SK-N-SH (cell line): ENCODE measurements at regions not wholly inside any gene's neighbourhood (a gene's known extent, or its start where the extent isn't known, plus 50 kb on each side); places are given as distances from the start of the nearest gene placed in this dataset.

Source experiments
- CHD2 ChIP-seq: fragments of 150-350 bp; IDR thresholded peaks from 2 replicates; pipeline ENCODE4 v1.6.1; 2018; ENCODE audit warnings: low read length; ENCODE audit not compliant: partially characterized antibody
- CTCF ChIP-seq: fragments of 200-600 bp; sonication (generic); IDR thresholded peaks from 2 replicates; pipeline ENCODE4 v1.6.1; 2017; ENCODE audit warnings: antibody characterized with exemption, mild to moderate bottlenecking, moderate library complexity
- EZH2phosphoT487 ChIP-seq: fragments of 200-600 bp; sonication (generic); IDR thresholded peaks from 2 replicates; pipeline ENCODE4 v1.6.1; 2017; ENCODE audit warnings: low read depth, mixed run types, mild to moderate bottlenecking, antibody characterized with exemption, moderate library complexity, borderline replicate concordance
- FOXJ3 ChIP-seq: sonication (generic); formaldehyde crosslinking; IDR thresholded peaks from 2 replicates; pipeline ENCODE4 v1.5.1; 2020; ENCODE audit warnings: mild to moderate bottlenecking, missing genetic modification reagents
- GABPA ChIP-seq: IDR thresholded peaks from 2 replicates; pipeline ENCODE4 v1.4.0; 2012; ENCODE audit warnings: low read depth, mild to moderate bottlenecking
- JUND ChIP-seq: IDR thresholded peaks from 2 replicates; pipeline ENCODE4 v1.4.0; 2012
- PBX3 ChIP-seq: IDR thresholded peaks from 2 replicates; pipeline ENCODE4; 2012
- RAD21 ChIP-seq: IDR thresholded peaks from 2 replicates; pipeline ENCODE4 v1.6.1; 2012; ENCODE audit warnings: mild to moderate bottlenecking, low read length
- REST ChIP-seq: IDR thresholded peaks from 2 replicates; pipeline ENCODE4 v1.6.1; 2012; ENCODE audit warnings: mild to moderate bottlenecking, low read depth, low read length, moderate library complexity
- TEAD4 ChIP-seq: IDR thresholded peaks from 2 replicates; pipeline ENCODE4 v1.4.0; 2012; ENCODE audit warnings: mild to moderate bottlenecking, borderline replicate concordance; ENCODE audit not compliant: insufficient read depth
- YY1 ChIP-seq: IDR thresholded peaks from 2 replicates; pipeline ENCODE4 v1.4.0; 2012; ENCODE audit warnings: low read depth, mild to moderate bottlenecking
- ZBTB33 ChIP-seq: IDR thresholded peaks from 2 replicates; pipeline ENCODE4 v1.4.0; 2012; ENCODE audit warnings: low read depth, borderline replicate concordance

- TF ChIP-seq CTCF (no peak), ZBTB33 (no peak), GABPA (no peak), CHD2 (no peak), JUND (no peak), FOXJ3 (CRISPR knock-in tag) (no peak), TEAD4 (no peak), REST (no peak), RAD21 (no peak), YY1 (no peak), EZH2phosphoT487 (no peak), PBX3 (no peak)
Observed at GRCh38 chr16:52033992-52034391, 513.0 kb downstream of the TOX3 start.
